ENCODE measurements at regions not wholly inside any gene's neighbourhood (a gene's known extent, or its start where the extent isn't known, plus 50 kb on each side); places are given as distances from the start of the nearest gene placed in this dataset.

GRCh38 chr1:79716447-79716846, 709.9 kb upstream of the ADGRL4 start:
- no peak for TF ChIP-seq CTCF (conservative IDR thresholded peaks at IDR 0.05; ENCODE audit: low read depth, low read length)
- TF ChIP-seq EZH2 (IDR thresholded peaks at IDR 0.05; ENCODE audit: borderline replicate concordance, low read depth, low read length, poor library complexity, severe bottlenecking), result no peak

Data from A673 (cell line).